DMS114 treated with DMSO at 0.1 percent for 48 hours (cell line): ENCODE measurements at regions not wholly inside any gene's neighbourhood (a gene's known extent, or its start where the extent isn't known, plus 50 kb on each side); places are given as distances from the start of the nearest gene placed in this dataset.

ENCODE experiments used
- DNase-seq: peaks from one replicate; lab custom pipeline; 2025; ENCODE audit not compliant: unreplicated experiment; lab: John Stamatoyannopoulos, UW

- no peak for DNase-seq
These were observed 65.7 kb upstream of the ADCY2 start for GRCh38 chr5:7330256-7330655.

GRCh38 chr5:7331131-7331530 is 64.8 kb upstream of the ADCY2 start:
- DNase-seq: no peak
